Activated CD8-positive, alpha-beta memory T cell treated with anti-CD3 and anti-CD28 coated beads, Interleukin-2, amount 10 ng/mL, durations not matched to agents 7 days and 5 days (primary cell): ENCODE measurements at regions not wholly inside any gene's neighbourhood (a gene's known extent, or its start where the extent isn't known, plus 50 kb on each side); places are given as distances from the start of the nearest gene placed in this dataset.

ENCODE experiments used
- ATAC-seq: fragments of 150-1000 bp; cut with Tn5 transposase; one replicate; pipeline ENCODE4 v1.10.0; 2021; ENCODE audit warnings: moderate library complexity
- CTCF ChIA-PET: fragments of 350-600 bp; sonication (Branson Sonifier 250); formaldehyde crosslinking; loops from one replicate; lab custom pipeline; 2021; ENCODE audit warnings: antibody characterized with exemption; lab: Charles Lee
- DNase-seq: peaks from one replicate; pipeline ENCODE4 v3.0.0-alpha.2; 2020
- H3K27ac Mint-ChIP-seq: one replicate; pipeline ENCODE4 v1.8.0; 2021; ENCODE audit warnings: mild to moderate bottlenecking, mixed read lengths
- H3K27me3 Mint-ChIP-seq: one replicate; pipeline ENCODE4 v1.8.0; 2021; ENCODE audit warnings: mixed read lengths
- H3K36me3 Mint-ChIP-seq: one replicate; pipeline ENCODE4 v1.8.0; 2021; ENCODE audit warnings: mild to moderate bottlenecking, mixed read lengths
- H3K4me1 Mint-ChIP-seq: one replicate; pipeline ENCODE4 v1.8.0; 2021; ENCODE audit warnings: mixed read lengths
- H3K4me3 Mint-ChIP-seq: one replicate; pipeline ENCODE4 v1.8.0; 2021; ENCODE audit warnings: mild to moderate bottlenecking, moderate library complexity, mixed read lengths
- H3K9me3 Mint-ChIP-seq: one replicate; pipeline ENCODE4 v1.8.0; 2022; ENCODE audit warnings: low read depth, mixed read lengths

DNA sequence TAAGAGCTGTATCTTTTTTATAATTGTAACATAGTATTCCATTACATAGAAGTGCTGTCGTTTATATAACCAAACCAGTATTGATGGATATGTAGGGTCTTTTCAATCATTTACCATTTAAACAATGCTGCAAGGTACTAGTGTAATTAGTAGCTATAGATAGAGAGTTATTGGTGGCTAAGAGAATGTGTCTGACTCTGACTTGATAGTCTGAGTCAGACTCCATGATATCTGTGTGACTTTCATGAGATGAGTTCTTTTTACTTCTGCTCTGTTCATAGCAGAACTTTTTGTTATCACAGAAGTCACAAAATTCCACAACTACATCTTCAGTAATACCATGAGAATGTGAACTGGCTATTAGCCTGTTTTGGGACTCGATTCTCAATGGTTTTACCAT lies 150.6 kb downstream of the FHIP1A start:
- no peak overlapping the region for H3K4me3 Mint-ChIP-seq
- no peaks in the 10 kb centered on the region for H3K9me3 Mint-ChIP-seq
- H3K4me1 Mint-ChIP-seq = peaks cover 2% of the 10 kb centered on the region
- DNase-seq (no peak), ATAC-seq (no peak)
- H3K27me3 Mint-ChIP-seq = peaks cover 36% of the 10 kb centered on the region
- H3K27ac Mint-ChIP-seq = no peak overlapping the region
- CTCF ChIA-PET = no interaction called here
- no peaks in the 10 kb centered on the region for H3K36me3 Mint-ChIP-seq

DNA sequence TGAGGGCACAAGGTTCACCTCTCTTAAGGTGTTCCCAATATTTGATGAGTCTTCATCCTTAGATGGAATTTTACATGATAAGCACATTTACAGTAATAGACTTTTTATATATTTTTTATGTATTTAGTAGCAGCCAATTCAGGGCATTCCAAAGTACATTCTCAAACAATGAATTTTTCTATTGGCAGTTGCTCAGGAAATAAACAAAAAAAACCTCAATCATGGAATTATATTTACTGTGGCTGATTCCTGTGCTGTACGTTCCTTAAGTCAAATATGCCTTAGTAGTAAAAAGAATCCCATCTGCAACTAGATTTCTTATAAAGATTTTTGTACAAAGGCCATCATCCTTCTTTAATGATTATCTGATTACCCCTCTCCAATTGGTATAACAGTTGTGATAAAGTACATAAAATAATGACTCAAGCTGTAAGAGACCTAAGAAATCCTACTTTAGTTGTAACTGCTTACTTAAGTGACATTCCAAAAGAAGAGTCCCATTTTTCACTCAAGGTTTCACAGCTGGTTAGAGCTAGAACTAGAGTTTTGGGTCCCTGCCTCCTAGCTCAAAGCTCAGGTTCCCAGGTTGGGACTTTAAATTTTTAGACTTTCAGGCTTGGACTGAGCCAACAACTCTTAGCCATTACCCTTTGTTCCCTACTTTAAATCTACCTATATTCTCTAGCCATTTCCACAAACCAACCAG lies 152.7 kb downstream of the FHIP1A start:
- Mint-ChIP-seq H3K4me3 (no peak overlapping the region), H3K36me3 (no peaks in the 10 kb centered on the region), H3K9me3 (no peaks in the 10 kb centered on the region), H3K4me1 (peaks cover 2% of the 10 kb centered on the region), H3K27me3 (peaks cover 43% of the 10 kb centered on the region), H3K27ac (no peak overlapping the region)
- ATAC-seq (no peak), DNase-seq (no peak)
- CTCF ChIA-PET = no interaction called here

DNA sequence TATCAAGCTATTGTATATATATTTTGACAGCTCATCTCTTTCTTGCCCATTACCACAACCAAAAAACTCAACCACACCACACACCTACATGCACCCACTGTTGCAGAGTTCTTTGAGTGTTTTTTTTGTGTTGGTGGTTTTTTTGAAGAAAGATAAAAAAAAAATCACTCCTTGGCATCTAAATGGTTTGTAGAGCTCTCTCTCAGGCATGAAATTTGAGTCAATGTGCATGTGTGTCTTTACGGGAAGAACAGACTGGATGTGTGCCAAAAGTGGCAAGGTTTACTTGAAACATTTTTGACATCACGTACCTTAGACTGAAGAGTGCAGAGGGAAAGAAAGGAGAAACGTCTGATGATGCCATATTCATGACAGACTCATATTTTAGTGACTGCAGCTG lies 154.2 kb downstream of the FHIP1A start:
- peaks cover 49% of the 10 kb centered on the region for H3K27me3 Mint-ChIP-seq
- no peak overlapping the region for H3K27ac Mint-ChIP-seq
- H3K36me3 Mint-ChIP-seq = no peaks in the 10 kb centered on the region
- H3K9me3 Mint-ChIP-seq = no peaks in the 10 kb centered on the region
- no peak for DNase-seq
- no peak for ATAC-seq
- H3K4me3 Mint-ChIP-seq = no peak overlapping the region
- CTCF ChIA-PET = no interaction called here
- peaks cover 2% of the 10 kb centered on the region for H3K4me1 Mint-ChIP-seq

DNA sequence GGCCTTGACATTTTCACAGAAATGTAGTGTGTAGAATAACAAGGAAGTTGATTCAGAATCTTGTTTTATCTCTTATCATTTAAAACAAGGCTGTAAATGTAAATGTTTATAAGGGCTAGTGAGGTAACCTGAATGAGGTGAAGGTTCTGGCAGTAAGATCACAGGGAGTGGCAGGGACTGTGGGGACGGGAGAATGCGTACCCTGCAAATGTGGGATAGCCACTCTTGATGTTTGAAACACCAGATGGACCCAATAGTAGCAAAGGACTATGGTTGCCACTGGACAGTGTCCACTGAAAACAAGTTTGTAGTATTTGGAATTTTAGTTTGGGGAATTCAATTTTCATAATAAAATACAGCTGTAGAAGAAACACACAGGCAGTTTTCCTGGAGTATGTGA lies 155.3 kb downstream of the FHIP1A start:
- no peak overlapping the region for H3K27ac Mint-ChIP-seq
- CTCF ChIA-PET = no interaction called here
- no peak overlapping the region for H3K4me3 Mint-ChIP-seq
- no peaks in the 10 kb centered on the region for H3K9me3 Mint-ChIP-seq
- DNase-seq (no peak), ATAC-seq (no peak)
- peaks cover 2% of the 10 kb centered on the region for H3K4me1 Mint-ChIP-seq
- peaks cover 55% of the 10 kb centered on the region for H3K27me3 Mint-ChIP-seq
- no peaks in the 10 kb centered on the region for H3K36me3 Mint-ChIP-seq

DNA sequence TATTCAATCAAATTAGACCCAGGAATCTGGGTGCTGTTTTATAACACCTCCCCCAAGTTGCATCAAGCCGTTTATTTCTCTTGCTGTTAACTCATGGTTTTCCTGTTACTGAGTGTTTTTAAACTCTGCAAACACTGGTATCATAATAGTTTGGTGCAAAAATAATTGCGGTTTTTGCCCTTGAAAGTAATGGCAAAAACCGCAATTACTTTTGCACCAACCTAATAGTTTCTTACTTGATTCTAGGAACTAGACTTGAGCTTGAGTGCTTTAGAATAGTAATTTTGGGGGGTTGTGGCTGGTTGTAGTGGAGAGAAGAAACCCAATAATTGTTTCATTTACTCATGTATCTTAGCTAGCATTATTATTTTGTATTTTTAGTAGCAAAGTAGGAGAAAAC lies 156.6 kb downstream of the FHIP1A start:
- H3K27ac Mint-ChIP-seq = no peak overlapping the region
- peaks cover 51% of the 10 kb centered on the region for H3K27me3 Mint-ChIP-seq
- peaks cover 2% of the 10 kb centered on the region for H3K4me1 Mint-ChIP-seq
- no peaks in the 10 kb centered on the region for H3K9me3 Mint-ChIP-seq
- no peak overlapping the region for H3K4me3 Mint-ChIP-seq
- CTCF ChIA-PET = no interaction called here
- no peaks in the 10 kb centered on the region for H3K36me3 Mint-ChIP-seq
- DNase-seq (no peak), ATAC-seq (no peak)

DNA sequence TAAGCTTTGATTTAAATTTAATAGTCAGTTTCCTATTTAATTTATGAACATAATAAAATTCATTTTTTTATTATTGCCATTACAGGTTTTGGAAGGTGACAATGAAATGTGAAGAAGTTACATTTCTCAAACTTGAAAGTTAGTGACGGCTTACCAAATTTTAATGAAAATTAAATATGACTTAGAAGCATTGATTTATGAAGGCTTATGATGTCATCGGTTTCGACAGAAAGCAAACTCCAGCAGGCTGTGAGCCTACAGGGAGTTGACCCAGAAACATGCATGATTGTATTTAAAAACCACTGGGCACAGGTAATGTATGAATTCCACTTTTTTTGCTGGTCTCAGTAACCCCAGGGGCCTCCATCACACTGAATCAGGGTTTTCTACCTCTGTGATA lies 157.1 kb downstream of the FHIP1A start:
- no peaks in the 10 kb centered on the region for H3K9me3 Mint-ChIP-seq
- no peak overlapping the region for H3K27ac Mint-ChIP-seq
- no peaks in the 10 kb centered on the region for H3K36me3 Mint-ChIP-seq
- CTCF ChIA-PET = no interaction called here
- peaks cover 52% of the 10 kb centered on the region for H3K27me3 Mint-ChIP-seq
- no peak overlapping the region for H3K4me3 Mint-ChIP-seq
- ATAC-seq (no peak), DNase-seq (no peak)
- H3K4me1 Mint-ChIP-seq = peaks cover 2% of the 10 kb centered on the region

DNA sequence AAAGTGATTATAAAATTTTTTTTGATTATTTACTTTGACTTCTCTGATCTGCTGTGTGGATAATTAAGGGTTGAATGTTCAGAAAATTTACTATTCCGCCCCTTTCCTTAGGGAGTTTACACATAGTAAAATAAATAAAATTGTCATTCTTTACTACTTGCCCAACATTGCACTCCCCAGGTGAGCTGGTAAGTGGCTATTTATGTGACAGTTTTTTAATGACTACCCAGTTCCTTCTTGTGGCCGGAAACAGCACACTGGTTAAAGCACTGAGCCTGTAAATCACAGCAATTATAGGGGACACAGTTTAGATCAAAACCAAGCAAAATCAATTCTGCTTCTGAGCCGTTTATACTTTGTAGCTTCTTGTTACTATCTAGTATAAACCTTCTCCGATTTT lies 158.1 kb downstream of the FHIP1A start:
- Mint-ChIP-seq H3K9me3 (no peaks in the 10 kb centered on the region), H3K27ac (no peak overlapping the region), H3K36me3 (no peaks in the 10 kb centered on the region), H3K27me3 (peaks cover 50% of the 10 kb centered on the region), H3K4me1 (peaks cover 2% of the 10 kb centered on the region), H3K4me3 (no peak overlapping the region)
- CTCF ChIA-PET = interaction anchor here (1.2 kb wide), 1 partner anchor 36 kb away, joined by 3 read pairs; no protein-coding TSS in a partner anchor
- DNase-seq (no peak), ATAC-seq (no peak)

DNA sequence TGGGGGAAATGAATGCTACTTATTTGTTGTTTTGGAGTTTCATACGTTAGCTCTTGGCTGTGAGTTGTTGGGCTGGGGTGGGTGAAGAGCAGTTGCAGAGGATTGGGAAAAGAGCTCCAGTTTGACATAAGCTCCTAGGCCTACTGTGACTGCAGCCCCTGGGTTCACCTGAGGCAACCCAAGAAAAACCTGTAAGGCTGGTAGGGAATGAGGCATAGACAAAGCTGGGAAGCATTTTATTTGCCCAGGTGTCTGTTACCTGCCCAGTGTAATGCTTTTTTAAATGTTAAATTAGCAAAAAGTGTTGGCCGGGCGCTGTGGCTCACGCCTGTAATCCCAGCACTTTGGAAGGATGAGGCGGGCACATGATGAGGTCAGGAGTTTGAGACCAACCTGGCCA lies 160.0 kb downstream of the FHIP1A start:
- H3K27ac Mint-ChIP-seq = no peak overlapping the region

DNA sequence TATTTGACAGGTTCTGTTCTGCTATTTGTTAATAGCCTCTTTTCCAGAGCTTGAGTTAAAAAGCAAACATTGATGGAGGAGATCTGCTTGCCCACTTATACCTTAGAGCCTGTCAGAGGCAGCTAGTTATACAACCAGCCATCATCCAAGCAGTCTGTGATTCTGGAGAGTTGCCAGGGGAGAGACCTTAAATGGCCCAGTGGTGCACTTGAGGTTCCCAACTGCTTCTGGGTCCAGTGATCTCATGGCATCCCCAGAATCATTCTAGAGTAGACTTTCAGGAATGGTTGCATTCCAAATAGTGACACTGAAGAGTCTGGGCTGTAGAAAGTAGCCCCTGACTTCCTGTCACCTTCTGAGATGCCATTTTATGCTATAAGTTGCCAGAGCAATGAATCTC lies 160.7 kb downstream of the FHIP1A start:
- DNase-seq (no peak), ATAC-seq (no peak)
- Mint-ChIP-seq H3K4me1 (no peaks in the 10 kb centered on the region), H3K36me3 (no peaks in the 10 kb centered on the region), H3K27ac (no peak overlapping the region), H3K27me3 (peaks cover 33% of the 10 kb centered on the region), H3K9me3 (no peaks in the 10 kb centered on the region), H3K4me3 (no peak overlapping the region)
- CTCF ChIA-PET = no interaction called here

More for the DNA sequence above, 160.0 kb downstream of the FHIP1A start:
- H3K36me3 Mint-ChIP-seq = no peaks in the 10 kb centered on the region
- no peaks in the 10 kb centered on the region for H3K9me3 Mint-ChIP-seq
- no peak overlapping the region for H3K4me3 Mint-ChIP-seq
- no peaks in the 10 kb centered on the region for H3K4me1 Mint-ChIP-seq
- DNase-seq (no peak), ATAC-seq (no peak)
- H3K27me3 Mint-ChIP-seq = peaks cover 38% of the 10 kb centered on the region
- CTCF ChIA-PET = no interaction called here

DNA sequence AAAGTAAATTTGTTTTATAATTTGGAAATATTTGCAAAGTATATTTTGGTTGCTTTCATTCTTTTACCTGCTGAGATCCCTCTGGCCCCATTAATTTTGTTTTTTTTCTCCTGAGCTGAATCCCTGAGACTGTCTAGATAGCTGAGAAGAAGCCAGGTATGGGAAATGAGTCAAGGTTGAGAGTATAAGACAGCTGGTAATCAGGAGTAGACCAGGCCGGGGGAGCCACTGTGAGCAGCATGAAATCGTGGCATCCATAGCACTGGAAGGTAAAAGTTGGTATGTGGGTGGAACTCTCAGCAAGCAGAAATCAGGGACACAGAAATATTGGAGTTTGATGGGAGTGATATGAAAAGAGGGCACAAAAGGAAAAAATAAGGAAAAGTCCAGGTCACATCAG lies 164.5 kb downstream of the FHIP1A start:
- ATAC-seq = no peak
- no peaks in the 10 kb centered on the region for H3K4me1 Mint-ChIP-seq
- H3K27me3 Mint-ChIP-seq = peaks cover 14% of the 10 kb centered on the region
- no peaks in the 10 kb centered on the region for H3K36me3 Mint-ChIP-seq
- no peak overlapping the region for H3K27ac Mint-ChIP-seq
- CTCF ChIA-PET = no interaction called here
- DNase-seq = no peak
- no peaks in the 10 kb centered on the region for H3K9me3 Mint-ChIP-seq
- no peak overlapping the region for H3K4me3 Mint-ChIP-seq

DNA sequence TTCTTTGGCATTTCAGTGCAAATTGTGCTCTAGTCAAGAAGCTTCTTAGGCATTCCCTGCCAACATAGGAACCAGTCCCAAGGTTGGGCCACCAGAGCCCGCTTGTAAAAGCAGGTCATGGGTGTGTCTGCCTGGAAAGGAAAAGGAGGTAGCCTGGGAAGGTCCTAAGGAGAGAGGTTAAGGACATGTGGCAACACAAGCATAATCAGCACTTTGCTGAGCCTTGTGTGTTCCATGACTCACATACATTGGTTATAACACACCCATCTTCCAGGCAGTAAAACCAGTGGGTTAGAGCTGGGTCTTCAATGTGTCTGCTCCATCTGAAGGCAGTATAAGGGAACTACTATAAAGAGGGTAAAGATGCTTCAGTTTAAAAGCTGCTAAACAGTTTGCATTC lies 165.0 kb downstream of the FHIP1A start:
- no peak for DNase-seq
- H3K4me1 Mint-ChIP-seq = no peaks in the 10 kb centered on the region

DNA sequence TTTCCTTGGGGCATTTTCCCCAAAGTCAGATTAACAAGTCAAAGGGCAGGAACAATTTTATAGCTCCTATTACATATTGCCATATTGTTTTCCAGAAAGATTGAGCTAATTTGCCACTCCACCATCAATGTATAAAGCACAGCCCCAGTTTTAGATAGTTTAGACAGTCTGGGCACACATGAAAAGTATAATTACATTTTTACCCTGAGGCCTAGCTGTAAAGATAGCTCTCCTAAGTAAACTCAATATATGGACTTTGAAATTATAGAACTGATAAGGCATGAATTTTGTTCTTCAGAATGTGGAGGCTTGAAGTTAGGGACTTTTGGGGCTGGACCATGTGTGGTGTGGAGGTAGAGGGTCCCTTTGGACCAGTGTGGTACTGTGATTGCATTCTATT lies 166.0 kb downstream of the FHIP1A start:
- DNase-seq (no peak), ATAC-seq (no peak)
- Mint-ChIP-seq H3K4me1 (no peaks in the 10 kb centered on the region), H3K27ac (no peak overlapping the region), H3K9me3 (no peaks in the 10 kb centered on the region), H3K36me3 (no peaks in the 10 kb centered on the region), H3K4me3 (no peak overlapping the region), H3K27me3 (peaks cover 10% of the 10 kb centered on the region)
- CTCF ChIA-PET = no interaction called here

More for the DNA sequence above, 165.0 kb downstream of the FHIP1A start:
- Mint-ChIP-seq H3K36me3 (no peaks in the 10 kb centered on the region), H3K9me3 (no peaks in the 10 kb centered on the region), H3K4me3 (no peak overlapping the region), H3K27me3 (peaks cover 10% of the 10 kb centered on the region), H3K27ac (no peak overlapping the region)
- no peak for ATAC-seq
- CTCF ChIA-PET = no interaction called here

DNA sequence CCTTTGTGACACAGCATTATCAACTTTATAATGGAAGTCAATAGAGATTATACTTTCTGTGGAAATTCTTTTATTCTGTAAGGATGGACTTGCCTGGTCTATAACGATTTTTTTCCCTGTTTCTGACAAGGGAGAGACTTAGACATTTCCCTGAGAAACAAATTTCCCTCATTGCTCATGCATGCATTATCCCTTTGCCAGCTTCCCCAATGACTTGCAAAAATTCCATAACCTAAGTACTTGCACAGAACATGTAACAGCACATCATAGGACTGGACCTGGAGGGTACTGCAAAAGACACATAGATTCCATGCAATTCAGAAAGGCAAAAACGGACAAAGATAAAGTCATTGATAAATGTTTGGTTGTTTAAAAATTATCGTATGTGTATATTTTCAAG lies 166.7 kb downstream of the FHIP1A start:
- H3K36me3 Mint-ChIP-seq = no peaks in the 10 kb centered on the region
- no peaks in the 10 kb centered on the region for H3K4me1 Mint-ChIP-seq
- CTCF ChIA-PET = no interaction called here
- ATAC-seq = no peak
- no peak for DNase-seq
- H3K4me3 Mint-ChIP-seq = no peak overlapping the region
- H3K9me3 Mint-ChIP-seq = no peaks in the 10 kb centered on the region
- H3K27me3 Mint-ChIP-seq = peaks cover 10% of the 10 kb centered on the region
- no peak overlapping the region for H3K27ac Mint-ChIP-seq

DNA sequence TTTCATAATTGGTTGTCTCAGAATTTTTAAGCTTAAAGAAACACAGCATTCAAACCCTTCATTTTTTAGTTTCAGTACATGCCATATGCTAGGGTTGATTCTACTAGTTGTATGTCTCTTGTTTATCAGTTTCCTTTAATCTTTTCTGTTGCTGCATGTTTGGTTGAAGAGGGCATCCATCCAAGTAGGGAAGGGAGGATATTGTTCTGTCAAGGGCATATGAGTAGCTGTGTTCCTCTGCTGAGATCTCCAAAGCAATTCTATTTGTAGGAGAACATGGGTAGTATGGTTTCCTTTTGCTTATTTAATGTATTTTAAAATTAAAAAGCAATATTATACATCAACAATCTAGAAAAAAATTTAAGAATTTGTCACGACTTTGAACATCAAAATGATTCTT lies 167.7 kb downstream of the FHIP1A start:
- H3K4me1 Mint-ChIP-seq = no peaks in the 10 kb centered on the region
- no peak overlapping the region for H3K4me3 Mint-ChIP-seq
- peaks cover 10% of the 10 kb centered on the region for H3K27me3 Mint-ChIP-seq
- no peak overlapping the region for H3K27ac Mint-ChIP-seq
- H3K9me3 Mint-ChIP-seq = no peaks in the 10 kb centered on the region
- CTCF ChIA-PET = no interaction called here
- H3K36me3 Mint-ChIP-seq = no peaks in the 10 kb centered on the region
- ATAC-seq (no peak), DNase-seq (no peak)

DNA sequence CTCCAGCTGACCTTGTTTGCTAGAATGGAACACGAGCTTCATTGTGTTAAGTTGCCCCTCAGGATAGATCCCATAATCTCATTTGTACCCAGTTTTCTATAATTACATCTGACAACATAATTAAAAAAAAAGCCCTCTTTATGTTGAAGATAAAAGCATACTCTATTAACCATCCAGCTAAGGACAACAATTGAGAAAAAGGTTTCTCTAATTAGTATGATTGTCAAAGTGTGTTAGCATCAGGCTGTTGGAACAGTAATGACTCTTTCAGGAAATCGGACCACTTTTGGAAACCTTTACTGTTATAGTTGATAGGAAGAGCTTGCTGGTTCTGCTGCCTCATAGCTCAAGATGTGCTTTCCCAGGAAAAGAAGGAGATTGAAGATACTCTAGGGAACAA lies 172.6 kb downstream of the FHIP1A start:
- peaks cover 26% of the 10 kb centered on the region for H3K27me3 Mint-ChIP-seq
- H3K27ac Mint-ChIP-seq = no peak overlapping the region
- H3K36me3 Mint-ChIP-seq = no peaks in the 10 kb centered on the region
- DNase-seq (no peak), ATAC-seq (no peak)
- no peaks in the 10 kb centered on the region for H3K9me3 Mint-ChIP-seq
- H3K4me3 Mint-ChIP-seq = no peak overlapping the region
- CTCF ChIA-PET = no interaction called here
- H3K4me1 Mint-ChIP-seq = no peaks in the 10 kb centered on the region
